ENCODE measurements at regions not wholly inside any gene's neighbourhood (a gene's known extent, or its start where the extent isn't known, plus 50 kb on each side); places are given as distances from the start of the nearest gene placed in this dataset.

DNA sequence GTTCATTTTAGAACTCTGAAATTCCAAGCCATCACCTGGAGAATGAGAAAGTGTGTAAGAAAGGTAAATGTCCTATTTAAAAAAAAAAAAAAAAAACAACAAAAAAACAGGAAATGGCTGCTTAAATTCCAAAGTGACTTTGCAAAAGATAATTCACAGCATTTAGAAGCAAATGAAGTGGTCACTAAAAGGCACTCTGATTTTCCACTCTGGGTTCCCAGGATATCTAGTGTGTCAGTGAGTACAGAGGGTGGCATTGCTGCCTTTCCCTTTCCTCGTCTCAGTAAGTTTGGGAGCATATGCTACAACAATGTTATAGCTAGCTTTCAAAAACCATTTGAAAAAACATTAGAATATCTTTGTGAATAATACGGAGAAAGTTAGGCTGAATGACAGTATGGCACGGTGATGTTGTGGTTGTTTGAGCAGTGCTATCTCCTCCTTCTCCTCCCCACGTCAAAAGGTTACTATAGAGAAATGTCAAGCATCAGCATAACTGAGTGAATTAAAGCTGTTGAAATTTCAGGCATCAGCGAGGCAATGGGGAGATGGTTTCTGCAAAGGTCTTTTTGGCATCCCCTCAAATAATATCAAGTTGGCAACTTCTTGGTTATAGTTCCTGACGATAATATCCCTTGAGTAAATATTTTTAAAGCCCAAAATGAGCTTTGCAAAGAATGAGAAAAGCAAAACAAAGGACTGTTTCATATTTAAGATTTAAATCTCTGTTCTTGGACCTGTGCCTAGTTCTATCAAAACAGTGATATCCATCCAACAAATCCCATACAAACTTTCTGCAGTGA lies 164.5 kb upstream of the E2F7 start:
- ChIA-PET POLR2A (no interaction called here), CTCF (no interaction called here)
- Histone ChIP-seq H3K36me3 (ENCODE audit: control insufficient read depth in 2 of 2, insufficient read depth in 1 of 2, low read length in 2 of 2) (no peaks in the 10 kb centered on the region), H3K27ac (ENCODE audit: extremely low read depth, low read depth, low read length) (no peak overlapping the region), H3K9me3 (ENCODE audit: control insufficient read depth, insufficient read depth, low read depth, low read length) (no peaks in the 10 kb centered on the region), H3K4me3 (ENCODE audit: low read depth, low read length) (no peak overlapping the region), H3K4me1 (ENCODE audit: control insufficient read depth, insufficient read depth, low read length) (peaks cover 19% of the 10 kb centered on the region)
- TF ChIP-seq ZNF16 (tag by site-specific recombination; IDR thresholded peaks at IDR 0.05; ENCODE audit: low read depth) (no peak), SP3 (tag by site-specific recombination; IDR thresholded peaks at IDR 0.05) (no peak), ZNF214 (tag by site-specific recombination; IDR thresholded peaks at IDR 0.05; ENCODE audit: borderline replicate concordance) (no peak), GLIS1 (tag by site-specific recombination; IDR thresholded peaks at IDR 0.05) (no peak), ZNF510 (tag by site-specific recombination; IDR thresholded peaks at IDR 0.05; ENCODE audit: insufficient replicate concordance) (no peak), ZNF830 (tag by site-specific recombination; IDR thresholded peaks at IDR 0.05; ENCODE audit: low read depth) (no peak), ZNF555 (tag by site-specific recombination; conservative IDR thresholded peaks at IDR 0.05) (no peak), PRDM1 (tag by site-specific recombination; IDR thresholded peaks at IDR 0.05) (no peak), ZNF785 (tag by site-specific recombination; IDR thresholded peaks at IDR 0.05) (no peak), ZNF19 (tag by site-specific recombination; IDR thresholded peaks at IDR 0.05; ENCODE audit: low read depth) (no peak)
- TF ChIP-seq, protein P1, sequence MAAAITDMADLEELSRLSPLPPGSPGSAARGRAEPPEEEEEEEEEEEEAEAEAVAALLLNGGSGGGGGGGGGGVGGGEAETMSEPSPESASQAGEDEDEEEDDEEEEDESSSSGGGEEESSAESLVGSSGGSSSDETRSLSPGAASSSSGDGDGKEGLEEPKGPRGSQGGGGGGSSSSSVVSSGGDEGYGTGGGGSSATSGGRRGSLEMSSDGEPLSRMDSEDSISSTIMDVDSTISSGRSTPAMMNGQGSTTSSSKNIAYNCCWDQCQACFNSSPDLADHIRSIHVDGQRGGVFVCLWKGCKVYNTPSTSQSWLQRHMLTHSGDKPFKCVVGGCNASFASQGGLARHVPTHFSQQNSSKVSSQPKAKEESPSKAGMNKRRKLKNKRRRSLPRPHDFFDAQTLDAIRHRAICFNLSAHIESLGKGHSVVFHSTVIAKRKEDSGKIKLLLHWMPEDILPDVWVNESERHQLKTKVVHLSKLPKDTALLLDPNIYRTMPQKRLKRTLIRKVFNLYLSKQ (tag by site-specific recombination; IDR thresholded peaks at IDR 0.05; ENCODE audit: borderline replicate concordance), result no peak
- TF ChIP-seq, protein P2, sequence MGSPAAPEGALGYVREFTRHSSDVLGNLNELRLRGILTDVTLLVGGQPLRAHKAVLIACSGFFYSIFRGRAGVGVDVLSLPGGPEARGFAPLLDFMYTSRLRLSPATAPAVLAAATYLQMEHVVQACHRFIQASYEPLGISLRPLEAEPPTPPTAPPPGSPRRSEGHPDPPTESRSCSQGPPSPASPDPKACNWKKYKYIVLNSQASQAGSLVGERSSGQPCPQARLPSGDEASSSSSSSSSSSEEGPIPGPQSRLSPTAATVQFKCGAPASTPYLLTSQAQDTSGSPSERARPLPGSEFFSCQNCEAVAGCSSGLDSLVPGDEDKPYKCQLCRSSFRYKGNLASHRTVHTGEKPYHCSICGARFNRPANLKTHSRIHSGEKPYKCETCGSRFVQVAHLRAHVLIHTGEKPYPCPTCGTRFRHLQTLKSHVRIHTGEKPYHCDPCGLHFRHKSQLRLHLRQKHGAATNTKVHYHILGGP (tag by site-specific recombination; IDR thresholded peaks at IDR 0.05), result no peak
- TF ChIP-seq, protein P3, sequence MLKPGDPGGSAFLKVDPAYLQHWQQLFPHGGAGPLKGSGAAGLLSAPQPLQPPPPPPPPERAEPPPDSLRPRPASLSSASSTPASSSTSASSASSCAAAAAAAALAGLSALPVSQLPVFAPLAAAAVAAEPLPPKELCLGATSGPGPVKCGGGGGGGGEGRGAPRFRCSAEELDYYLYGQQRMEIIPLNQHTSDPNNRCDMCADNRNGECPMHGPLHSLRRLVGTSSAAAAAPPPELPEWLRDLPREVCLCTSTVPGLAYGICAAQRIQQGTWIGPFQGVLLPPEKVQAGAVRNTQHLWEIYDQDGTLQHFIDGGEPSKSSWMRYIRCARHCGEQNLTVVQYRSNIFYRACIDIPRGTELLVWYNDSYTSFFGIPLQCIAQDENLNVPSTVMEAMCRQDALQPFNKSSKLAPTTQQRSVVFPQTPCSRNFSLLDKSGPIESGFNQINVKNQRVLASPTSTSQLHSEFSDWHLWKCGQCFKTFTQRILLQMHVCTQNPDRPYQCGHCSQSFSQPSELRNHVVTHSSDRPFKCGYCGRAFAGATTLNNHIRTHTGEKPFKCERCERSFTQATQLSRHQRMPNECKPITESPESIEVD (tag by site-specific recombination; IDR thresholded peaks at IDR 0.05), result no peak
- TF ChIP-seq, protein P4, sequence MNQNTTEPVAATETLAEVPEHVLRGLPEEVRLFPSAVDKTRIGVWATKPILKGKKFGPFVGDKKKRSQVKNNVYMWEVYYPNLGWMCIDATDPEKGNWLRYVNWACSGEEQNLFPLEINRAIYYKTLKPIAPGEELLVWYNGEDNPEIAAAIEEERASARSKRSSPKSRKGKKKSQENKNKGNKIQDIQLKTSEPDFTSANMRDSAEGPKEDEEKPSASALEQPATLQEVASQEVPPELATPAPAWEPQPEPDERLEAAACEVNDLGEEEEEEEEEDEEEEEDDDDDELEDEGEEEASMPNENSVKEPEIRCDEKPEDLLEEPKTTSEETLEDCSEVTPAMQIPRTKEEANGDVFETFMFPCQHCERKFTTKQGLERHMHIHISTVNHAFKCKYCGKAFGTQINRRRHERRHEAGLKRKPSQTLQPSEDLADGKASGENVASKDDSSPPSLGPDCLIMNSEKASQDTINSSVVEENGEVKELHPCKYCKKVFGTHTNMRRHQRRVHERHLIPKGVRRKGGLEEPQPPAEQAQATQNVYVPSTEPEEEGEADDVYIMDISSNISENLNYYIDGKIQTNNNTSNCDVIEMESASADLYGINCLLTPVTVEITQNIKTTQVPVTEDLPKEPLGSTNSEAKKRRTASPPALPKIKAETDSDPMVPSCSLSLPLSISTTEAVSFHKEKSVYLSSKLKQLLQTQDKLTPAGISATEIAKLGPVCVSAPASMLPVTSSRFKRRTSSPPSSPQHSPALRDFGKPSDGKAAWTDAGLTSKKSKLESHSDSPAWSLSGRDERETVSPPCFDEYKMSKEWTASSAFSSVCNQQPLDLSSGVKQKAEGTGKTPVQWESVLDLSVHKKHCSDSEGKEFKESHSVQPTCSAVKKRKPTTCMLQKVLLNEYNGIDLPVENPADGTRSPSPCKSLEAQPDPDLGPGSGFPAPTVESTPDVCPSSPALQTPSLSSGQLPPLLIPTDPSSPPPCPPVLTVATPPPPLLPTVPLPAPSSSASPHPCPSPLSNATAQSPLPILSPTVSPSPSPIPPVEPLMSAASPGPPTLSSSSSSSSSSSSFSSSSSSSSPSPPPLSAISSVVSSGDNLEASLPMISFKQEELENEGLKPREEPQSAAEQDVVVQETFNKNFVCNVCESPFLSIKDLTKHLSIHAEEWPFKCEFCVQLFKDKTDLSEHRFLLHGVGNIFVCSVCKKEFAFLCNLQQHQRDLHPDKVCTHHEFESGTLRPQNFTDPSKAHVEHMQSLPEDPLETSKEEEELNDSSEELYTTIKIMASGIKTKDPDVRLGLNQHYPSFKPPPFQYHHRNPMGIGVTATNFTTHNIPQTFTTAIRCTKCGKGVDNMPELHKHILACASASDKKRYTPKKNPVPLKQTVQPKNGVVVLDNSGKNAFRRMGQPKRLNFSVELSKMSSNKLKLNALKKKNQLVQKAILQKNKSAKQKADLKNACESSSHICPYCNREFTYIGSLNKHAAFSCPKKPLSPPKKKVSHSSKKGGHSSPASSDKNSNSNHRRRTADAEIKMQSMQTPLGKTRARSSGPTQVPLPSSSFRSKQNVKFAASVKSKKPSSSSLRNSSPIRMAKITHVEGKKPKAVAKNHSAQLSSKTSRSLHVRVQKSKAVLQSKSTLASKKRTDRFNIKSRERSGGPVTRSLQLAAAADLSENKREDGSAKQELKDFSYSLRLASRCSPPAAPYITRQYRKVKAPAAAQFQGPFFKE (tag by site-specific recombination; IDR thresholded peaks at IDR 0.05; ENCODE audit: borderline replicate concordance), result no peak
- TF ChIP-seq, protein P5, sequence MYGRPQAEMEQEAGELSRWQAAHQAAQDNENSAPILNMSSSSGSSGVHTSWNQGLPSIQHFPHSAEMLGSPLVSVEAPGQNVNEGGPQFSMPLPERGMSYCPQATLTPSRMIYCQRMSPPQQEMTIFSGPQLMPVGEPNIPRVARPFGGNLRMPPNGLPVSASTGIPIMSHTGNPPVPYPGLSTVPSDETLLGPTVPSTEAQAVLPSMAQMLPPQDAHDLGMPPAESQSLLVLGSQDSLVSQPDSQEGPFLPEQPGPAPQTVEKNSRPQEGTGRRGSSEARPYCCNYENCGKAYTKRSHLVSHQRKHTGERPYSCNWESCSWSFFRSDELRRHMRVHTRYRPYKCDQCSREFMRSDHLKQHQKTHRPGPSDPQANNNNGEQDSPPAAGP (tag by site-specific recombination; IDR thresholded peaks at IDR 0.05), result no peak
- TF ChIP-seq, protein P6, sequence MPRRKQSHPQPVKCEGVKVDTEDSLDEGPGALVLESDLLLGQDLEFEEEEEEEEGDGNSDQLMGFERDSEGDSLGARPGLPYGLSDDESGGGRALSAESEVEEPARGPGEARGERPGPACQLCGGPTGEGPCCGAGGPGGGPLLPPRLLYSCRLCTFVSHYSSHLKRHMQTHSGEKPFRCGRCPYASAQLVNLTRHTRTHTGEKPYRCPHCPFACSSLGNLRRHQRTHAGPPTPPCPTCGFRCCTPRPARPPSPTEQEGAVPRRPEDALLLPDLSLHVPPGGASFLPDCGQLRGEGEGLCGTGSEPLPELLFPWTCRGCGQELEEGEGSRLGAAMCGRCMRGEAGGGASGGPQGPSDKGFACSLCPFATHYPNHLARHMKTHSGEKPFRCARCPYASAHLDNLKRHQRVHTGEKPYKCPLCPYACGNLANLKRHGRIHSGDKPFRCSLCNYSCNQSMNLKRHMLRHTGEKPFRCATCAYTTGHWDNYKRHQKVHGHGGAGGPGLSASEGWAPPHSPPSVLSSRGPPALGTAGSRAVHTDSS (tag by site-specific recombination; IDR thresholded peaks at IDR 0.05), result no peak

All from HEK293 (cell line).